ENCODE measurements at regions not wholly inside any gene's neighbourhood (a gene's known extent, or its start where the extent isn't known, plus 50 kb on each side); places are given as distances from the start of the nearest gene placed in this dataset.

DNA sequence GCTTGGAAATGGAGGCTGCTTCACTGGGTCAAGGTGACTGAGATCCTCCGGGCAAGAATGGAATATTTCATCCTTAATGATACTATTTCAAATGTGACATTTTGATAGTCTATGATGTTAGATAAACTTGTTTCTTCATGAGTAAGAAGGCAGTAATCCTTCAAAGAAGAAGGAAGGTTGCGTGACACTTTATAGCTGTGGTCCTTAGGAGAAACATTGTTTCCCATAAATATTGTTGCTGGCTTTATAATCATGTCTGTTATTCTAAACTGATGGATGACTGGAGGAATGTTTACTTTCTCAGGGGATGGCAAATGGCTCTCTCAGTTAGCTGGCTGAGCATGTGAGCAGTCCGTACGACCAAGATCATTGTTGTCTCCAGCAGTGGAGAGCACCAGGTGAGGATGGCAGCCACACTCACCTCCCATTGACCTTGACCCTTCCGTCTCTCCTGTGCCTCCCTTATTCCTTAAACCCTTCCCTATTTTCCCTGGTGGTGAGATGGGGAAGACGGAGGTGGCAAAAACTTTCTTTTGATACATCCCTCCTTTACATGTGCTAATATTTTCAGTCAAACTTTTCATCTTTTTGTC lies 171.2 kb upstream of the OLIG3 start:
- TF ChIP-seq FOXM1 (IDR thresholded peaks at IDR 0.05; ENCODE audit: borderline replicate concordance, low read depth) = no peak
- no peak for TF ChIP-seq EGR1 (IDR thresholded peaks at IDR 0.05)
- no peak for TF ChIP-seq NFIC (IDR thresholded peaks at IDR 0.05)
- no peak for TF ChIP-seq CREB1 (IDR thresholded peaks at IDR 0.05; ENCODE audit: low read depth)
- TF ChIP-seq EP300 (IDR thresholded peaks at IDR 0.05; ENCODE audit: borderline replicate concordance) = no peak
- TF ChIP-seq, protein P1, sequence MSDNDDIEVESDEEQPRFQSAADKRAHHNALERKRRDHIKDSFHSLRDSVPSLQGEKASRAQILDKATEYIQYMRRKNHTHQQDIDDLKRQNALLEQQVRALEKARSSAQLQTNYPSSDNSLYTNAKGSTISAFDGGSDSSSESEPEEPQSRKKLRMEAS (IDR thresholded peaks at IDR 0.05) = no peak
- no peak for TF ChIP-seq TAF1 (IDR thresholded peaks at IDR 0.05; ENCODE audit: low read depth)
- TF ChIP-seq YY1 (IDR thresholded peaks at IDR 0.05; ENCODE audit: low read depth) = no peak
- TF ChIP-seq, protein P2, sequence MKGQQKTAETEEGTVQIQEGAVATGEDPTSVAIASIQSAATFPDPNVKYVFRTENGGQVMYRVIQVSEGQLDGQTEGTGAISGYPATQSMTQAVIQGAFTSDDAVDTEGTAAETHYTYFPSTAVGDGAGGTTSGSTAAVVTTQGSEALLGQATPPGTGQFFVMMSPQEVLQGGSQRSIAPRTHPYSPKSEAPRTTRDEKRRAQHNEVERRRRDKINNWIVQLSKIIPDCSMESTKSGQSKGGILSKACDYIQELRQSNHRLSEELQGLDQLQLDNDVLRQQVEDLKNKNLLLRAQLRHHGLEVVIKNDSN (IDR thresholded peaks at IDR 0.05) = no peak
- TF ChIP-seq, protein P3, sequence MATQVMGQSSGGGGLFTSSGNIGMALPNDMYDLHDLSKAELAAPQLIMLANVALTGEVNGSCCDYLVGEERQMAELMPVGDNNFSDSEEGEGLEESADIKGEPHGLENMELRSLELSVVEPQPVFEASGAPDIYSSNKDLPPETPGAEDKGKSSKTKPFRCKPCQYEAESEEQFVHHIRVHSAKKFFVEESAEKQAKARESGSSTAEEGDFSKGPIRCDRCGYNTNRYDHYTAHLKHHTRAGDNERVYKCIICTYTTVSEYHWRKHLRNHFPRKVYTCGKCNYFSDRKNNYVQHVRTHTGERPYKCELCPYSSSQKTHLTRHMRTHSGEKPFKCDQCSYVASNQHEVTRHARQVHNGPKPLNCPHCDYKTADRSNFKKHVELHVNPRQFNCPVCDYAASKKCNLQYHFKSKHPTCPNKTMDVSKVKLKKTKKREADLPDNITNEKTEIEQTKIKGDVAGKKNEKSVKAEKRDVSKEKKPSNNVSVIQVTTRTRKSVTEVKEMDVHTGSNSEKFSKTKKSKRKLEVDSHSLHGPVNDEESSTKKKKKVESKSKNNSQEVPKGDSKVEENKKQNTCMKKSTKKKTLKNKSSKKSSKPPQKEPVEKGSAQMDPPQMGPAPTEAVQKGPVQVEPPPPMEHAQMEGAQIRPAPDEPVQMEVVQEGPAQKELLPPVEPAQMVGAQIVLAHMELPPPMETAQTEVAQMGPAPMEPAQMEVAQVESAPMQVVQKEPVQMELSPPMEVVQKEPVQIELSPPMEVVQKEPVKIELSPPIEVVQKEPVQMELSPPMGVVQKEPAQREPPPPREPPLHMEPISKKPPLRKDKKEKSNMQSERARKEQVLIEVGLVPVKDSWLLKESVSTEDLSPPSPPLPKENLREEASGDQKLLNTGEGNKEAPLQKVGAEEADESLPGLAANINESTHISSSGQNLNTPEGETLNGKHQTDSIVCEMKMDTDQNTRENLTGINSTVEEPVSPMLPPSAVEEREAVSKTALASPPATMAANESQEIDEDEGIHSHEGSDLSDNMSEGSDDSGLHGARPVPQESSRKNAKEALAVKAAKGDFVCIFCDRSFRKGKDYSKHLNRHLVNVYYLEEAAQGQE (IDR thresholded peaks at IDR 0.05; ENCODE audit: low read depth) = no peak
- TF ChIP-seq CEBPB (IDR thresholded peaks at IDR 0.05) = no peak
